ENCODE measurements at regions not wholly inside any gene's neighbourhood (a gene's known extent, or its start where the extent isn't known, plus 50 kb on each side); places are given as distances from the start of the nearest gene placed in this dataset.

DNA sequence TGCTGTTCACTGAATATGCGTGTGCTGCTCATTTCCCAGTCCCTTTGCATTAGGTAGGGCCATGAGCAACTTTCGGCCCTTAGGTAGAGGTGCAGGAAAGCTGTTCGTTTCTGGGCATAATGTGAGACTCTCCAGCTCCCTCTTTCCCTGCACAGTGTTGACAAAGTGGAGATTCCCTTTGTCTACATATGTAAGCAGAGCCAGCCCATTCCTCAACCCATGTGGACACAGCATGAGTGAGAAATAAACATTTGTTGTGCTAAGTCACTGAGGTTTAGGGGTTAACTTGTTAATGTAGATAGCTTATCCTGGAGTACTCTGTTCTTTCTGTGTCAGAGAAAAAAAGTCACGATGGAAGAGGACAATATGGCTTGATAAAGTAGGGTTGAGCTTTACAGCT, 343.8 kb downstream of the PSAT1 start:
- TF ChIP-seq, protein P1, sequence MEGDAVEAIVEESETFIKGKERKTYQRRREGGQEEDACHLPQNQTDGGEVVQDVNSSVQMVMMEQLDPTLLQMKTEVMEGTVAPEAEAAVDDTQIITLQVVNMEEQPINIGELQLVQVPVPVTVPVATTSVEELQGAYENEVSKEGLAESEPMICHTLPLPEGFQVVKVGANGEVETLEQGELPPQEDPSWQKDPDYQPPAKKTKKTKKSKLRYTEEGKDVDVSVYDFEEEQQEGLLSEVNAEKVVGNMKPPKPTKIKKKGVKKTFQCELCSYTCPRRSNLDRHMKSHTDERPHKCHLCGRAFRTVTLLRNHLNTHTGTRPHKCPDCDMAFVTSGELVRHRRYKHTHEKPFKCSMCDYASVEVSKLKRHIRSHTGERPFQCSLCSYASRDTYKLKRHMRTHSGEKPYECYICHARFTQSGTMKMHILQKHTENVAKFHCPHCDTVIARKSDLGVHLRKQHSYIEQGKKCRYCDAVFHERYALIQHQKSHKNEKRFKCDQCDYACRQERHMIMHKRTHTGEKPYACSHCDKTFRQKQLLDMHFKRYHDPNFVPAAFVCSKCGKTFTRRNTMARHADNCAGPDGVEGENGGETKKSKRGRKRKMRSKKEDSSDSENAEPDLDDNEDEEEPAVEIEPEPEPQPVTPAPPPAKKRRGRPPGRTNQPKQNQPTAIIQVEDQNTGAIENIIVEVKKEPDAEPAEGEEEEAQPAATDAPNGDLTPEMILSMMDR (IDR thresholded peaks at IDR 0.05) = no peak
- TF ChIP-seq POLR2A (IDR thresholded peaks at IDR 0.05) = no peak

Measured in ovary (tissue), 3 donors.